Natural killer cell (primary cell): ENCODE measurements at regions not wholly inside any gene's neighbourhood (a gene's known extent, or its start where the extent isn't known, plus 50 kb on each side); places are given as distances from the start of the nearest gene placed in this dataset.

Source experiments
- ATAC-seq, 3 donors: fragments of 150-1000 bp in 2 of 3; fragments of 200-7000 bp in 1 of 3; cut with Tn5 transposase; 1 replicate in 1 of 3; 2 replicates in 2 of 3; pipeline ENCODE4 v1.10.0; 2021; ENCODE audit warnings: mild to moderate bottlenecking in 2 of 3, moderate library complexity in 2 of 3
- DNase-seq, 2 donors: peaks; one replicate each; pipeline versions ENCODE4 v3.0.0 to v3.0.0-alpha.2; 2013 to 2021; ENCODE audit warnings: mixed read lengths in 1 of 2
- H3K27ac ChIP-seq: one replicate; pipeline ENCODE4 v1.5.1; 2013; ENCODE audit warnings: mild to moderate bottlenecking, low read length
- H3K27me3 ChIP-seq: one replicate; pipeline ENCODE4 v1.6.1; 2013; ENCODE audit warnings: low read length; ENCODE audit not compliant: control insufficient read depth, insufficient read depth
- H3K36me3 ChIP-seq: one replicate; pipeline ENCODE4 v1.6.1; 2013; ENCODE audit warnings: low read length; ENCODE audit not compliant: control insufficient read depth, insufficient read depth
- H3K4me1 ChIP-seq: one replicate; pipeline ENCODE4 v1.6.1; 2013; ENCODE audit warnings: low read length; ENCODE audit not compliant: control insufficient read depth, insufficient read depth
- H3K4me3 ChIP-seq: one replicate; pipeline ENCODE4 v1.5.1; 2013; ENCODE audit warnings: low read length
- H3K9me3 ChIP-seq: one replicate; pipeline ENCODE4 v1.6.1; 2013; ENCODE audit warnings: low read length; ENCODE audit not compliant: control insufficient read depth, insufficient read depth
- H3K27ac Mint-ChIP-seq, 2 donors: one replicate each; pipeline ENCODE4 v1.8.0; 2022; ENCODE audit warnings: mild to moderate bottlenecking in 2 of 2, mixed read lengths in 2 of 2, moderate library complexity in 1 of 2
- H3K27me3 Mint-ChIP-seq, 2 donors: one replicate each; pipeline ENCODE4 v1.8.0; 2022; ENCODE audit warnings: low read depth in 2 of 2, mixed read lengths in 2 of 2
- H3K36me3 Mint-ChIP-seq: one replicate; pipeline ENCODE4 v1.8.0; 2022; ENCODE audit warnings: mixed read lengths
- H3K4me1 Mint-ChIP-seq, 2 donors: one replicate each; pipeline ENCODE4 v1.8.0; 2022; ENCODE audit warnings: mixed read lengths in 2 of 2
- H3K4me3 Mint-ChIP-seq: one replicate; pipeline ENCODE4 v1.8.0; 2022; ENCODE audit warnings: mild to moderate bottlenecking, moderate library complexity, mixed read lengths
- H3K9me3 Mint-ChIP-seq, 2 donors: one replicate each; pipeline ENCODE4 v1.8.0; 2022; ENCODE audit warnings: mixed read lengths in 2 of 2
- WGBS: methylation state at CpG from one replicate; pipeline ENCODE4 v1.1.7; 2013; ENCODE audit warnings: missing lambda C conversion rate; ENCODE audit not compliant: insufficient coverage; 5-methylcytosine and 5-hydroxymethylcytosine counted together
- intact Hi-C: fragments of 100-400 bp; cut with micrococcal nuclease; formaldehyde crosslinking; loops from one replicate; pipeline ENCODE4 v1.14.2; 2022
- TF ChIP-seq, protein P1 (sequence below): fragments of 200-600 bp; IDR thresholded peaks from one replicate; pipeline ENCODE4 v1.8.0; 2022; ENCODE audit warnings: antibody characterized with exemption

DNA sequence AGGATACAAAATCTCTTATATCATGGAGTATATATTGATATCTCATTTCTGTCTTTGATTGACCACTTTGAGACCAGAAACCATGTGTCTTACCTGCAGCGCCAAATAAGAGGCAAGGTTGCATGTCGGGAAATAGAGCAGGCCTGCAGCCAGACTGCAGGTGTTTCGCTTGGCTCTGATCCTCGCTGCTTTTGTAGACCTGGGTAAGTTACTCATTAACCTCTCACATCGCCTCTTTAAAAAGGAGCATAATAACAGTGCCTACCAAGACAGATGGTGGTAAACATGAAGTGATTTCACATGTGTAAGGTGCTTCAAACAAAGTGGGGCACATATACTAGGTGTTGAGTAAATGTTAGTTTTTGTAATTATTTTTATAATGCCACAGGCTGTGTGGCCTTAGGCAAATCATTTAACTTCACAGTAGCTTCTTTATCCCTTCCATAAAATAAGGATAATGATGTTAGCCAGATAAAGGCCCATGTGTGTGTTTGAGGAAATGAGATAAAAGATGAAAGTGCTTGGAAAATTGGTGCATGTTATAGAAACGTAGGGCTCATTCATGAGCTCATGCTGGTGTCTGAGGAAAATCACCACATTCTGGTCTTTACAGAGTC, 248.8 kb upstream of the MAP3K7 start:
- no peaks in the 10 kb centered on the region for H3K36me3 ChIP-seq
- H3K27me3 ChIP-seq = no peaks in the 10 kb centered on the region
- intact Hi-C loops = no loop called here
- Mint-ChIP-seq H3K4me3 (no peak overlapping the region), H3K9me3 (peaks cover 2 to 3% of the 10 kb centered on the region in 2 donors), H3K4me1 (no peaks in the 10 kb centered on the region), H3K27ac (no peak overlapping the region), H3K27me3 (no peaks in the 10 kb centered on the region), H3K36me3 (no peaks in the 10 kb centered on the region)
- 91% methylated on average over 5 of the region's 6 CpGs for WGBS
- H3K4me1 ChIP-seq = no peaks in the 10 kb centered on the region
- ATAC-seq (no peak), DNase-seq (no peak)
- no peak overlapping the region for H3K27ac ChIP-seq
- no peaks in the 10 kb centered on the region for H3K9me3 ChIP-seq
- TF ChIP-seq, protein P1, sequence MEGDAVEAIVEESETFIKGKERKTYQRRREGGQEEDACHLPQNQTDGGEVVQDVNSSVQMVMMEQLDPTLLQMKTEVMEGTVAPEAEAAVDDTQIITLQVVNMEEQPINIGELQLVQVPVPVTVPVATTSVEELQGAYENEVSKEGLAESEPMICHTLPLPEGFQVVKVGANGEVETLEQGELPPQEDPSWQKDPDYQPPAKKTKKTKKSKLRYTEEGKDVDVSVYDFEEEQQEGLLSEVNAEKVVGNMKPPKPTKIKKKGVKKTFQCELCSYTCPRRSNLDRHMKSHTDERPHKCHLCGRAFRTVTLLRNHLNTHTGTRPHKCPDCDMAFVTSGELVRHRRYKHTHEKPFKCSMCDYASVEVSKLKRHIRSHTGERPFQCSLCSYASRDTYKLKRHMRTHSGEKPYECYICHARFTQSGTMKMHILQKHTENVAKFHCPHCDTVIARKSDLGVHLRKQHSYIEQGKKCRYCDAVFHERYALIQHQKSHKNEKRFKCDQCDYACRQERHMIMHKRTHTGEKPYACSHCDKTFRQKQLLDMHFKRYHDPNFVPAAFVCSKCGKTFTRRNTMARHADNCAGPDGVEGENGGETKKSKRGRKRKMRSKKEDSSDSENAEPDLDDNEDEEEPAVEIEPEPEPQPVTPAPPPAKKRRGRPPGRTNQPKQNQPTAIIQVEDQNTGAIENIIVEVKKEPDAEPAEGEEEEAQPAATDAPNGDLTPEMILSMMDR = no peak
- no peak overlapping the region for H3K4me3 ChIP-seq

DNA sequence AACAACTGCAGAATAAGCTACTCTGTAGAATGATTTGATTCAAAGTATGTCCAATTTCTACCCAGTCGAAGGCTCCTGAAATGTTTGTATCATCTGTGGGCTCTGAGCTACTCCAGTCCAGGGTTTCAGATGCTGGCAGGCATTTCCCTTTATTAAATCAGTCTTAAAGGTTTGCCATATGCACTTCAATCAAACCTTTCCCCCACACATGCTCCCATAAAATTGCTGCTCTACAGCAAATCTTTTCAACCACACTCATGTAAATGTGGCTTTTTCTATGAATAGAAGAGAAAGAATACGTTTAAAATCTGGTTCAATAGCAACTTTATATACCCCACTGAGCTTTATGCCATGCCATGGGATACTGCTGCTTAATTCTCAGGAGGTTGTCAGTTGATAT, 242.4 kb upstream of the MAP3K7 start:
- Mint-ChIP-seq H3K4me3 (no peak overlapping the region), H3K27me3 (no peaks in the 10 kb centered on the region), H3K27ac (no peak overlapping the region), H3K4me1 (no peaks in the 10 kb centered on the region), H3K36me3 (no peaks in the 10 kb centered on the region), H3K9me3 (no peaks in the 10 kb centered on the region)
- Histone ChIP-seq H3K27me3 (no peaks in the 10 kb centered on the region), H3K4me3 (no peak overlapping the region), H3K9me3 (no peaks in the 10 kb centered on the region), H3K4me1 (no peaks in the 10 kb centered on the region), H3K27ac (no peak overlapping the region), H3K36me3 (no peaks in the 10 kb centered on the region)
- no peak for ATAC-seq
- WGBS = 87% methylated on average over 1 of the region's 2 CpGs
- intact Hi-C loops = no loop called here
- TF ChIP-seq, protein P1 = no peak
- DNase-seq = no peak

DNA sequence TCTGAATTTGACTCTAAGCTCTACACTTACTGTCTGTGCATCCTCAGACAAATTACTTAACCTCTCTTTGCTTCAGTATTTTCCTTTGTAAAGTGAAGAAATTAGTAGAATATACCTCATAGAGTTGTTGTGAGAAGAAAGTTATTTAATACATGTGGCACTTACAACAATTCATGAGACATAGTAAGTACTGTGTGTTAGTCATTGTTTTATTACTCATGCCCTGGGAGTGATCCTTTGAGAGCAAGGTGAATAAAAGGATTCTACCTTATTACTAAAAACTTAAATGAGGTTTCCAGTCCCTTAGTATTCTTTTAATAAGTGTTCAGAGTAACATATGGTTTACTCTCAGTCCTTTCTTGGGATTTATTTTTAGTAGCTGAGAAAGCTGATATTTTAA, 233.6 kb upstream of the MAP3K7 start:
- intact Hi-C loops = no loop called here
- no peak for ATAC-seq
- no peaks in the 10 kb centered on the region for H3K9me3 ChIP-seq
- H3K4me3 ChIP-seq = no peak overlapping the region
- H3K4me1 ChIP-seq = no peaks in the 10 kb centered on the region
- no peaks in the 10 kb centered on the region for H3K27me3 ChIP-seq
- Mint-ChIP-seq H3K4me3 (no peak overlapping the region), H3K9me3 (peaks cover 0 to 3% of the 10 kb centered on the region in 2 donors), H3K27me3 (peaks cover 0 to 2% of the 10 kb centered on the region in 2 donors), H3K4me1 (no peaks in the 10 kb centered on the region), H3K36me3 (no peaks in the 10 kb centered on the region), H3K27ac (no peak overlapping the region)
- DNase-seq = no peak
- TF ChIP-seq, protein P1 = no peak
- H3K27ac ChIP-seq = no peak overlapping the region
- no peaks in the 10 kb centered on the region for H3K36me3 ChIP-seq

DNA sequence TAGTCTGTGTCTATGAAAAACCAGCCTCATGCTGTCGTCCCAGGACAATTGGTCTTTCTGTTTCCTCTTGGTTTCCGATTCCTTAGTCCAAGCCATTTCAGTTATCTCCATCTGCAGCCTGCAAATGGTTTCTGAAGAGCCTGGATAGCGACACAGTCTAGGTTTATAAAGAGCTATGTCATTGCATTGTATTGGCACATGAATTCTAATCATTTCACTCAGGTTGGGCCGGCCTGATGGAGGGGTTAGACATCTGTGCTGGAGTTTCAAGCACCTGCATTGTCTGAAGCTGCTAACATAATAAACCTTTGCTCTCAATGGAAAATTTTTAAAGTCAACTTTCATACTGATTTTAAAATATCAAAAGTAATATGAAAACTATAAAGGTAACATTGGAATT, 232.6 kb upstream of the MAP3K7 start:
- no peak for ATAC-seq
- Mint-ChIP-seq H3K4me1 (no peaks in the 10 kb centered on the region), H3K36me3 (no peaks in the 10 kb centered on the region)

More for the DNA sequence above, 232.6 kb upstream of the MAP3K7 start:
- Histone ChIP-seq H3K4me3 (no peak overlapping the region), H3K27ac (no peak overlapping the region), H3K9me3 (no peaks in the 10 kb centered on the region), H3K36me3 (no peaks in the 10 kb centered on the region), H3K27me3 (no peaks in the 10 kb centered on the region), H3K4me1 (no peaks in the 10 kb centered on the region)
- TF ChIP-seq, protein P1 = no peak
- H3K9me3 Mint-ChIP-seq = peaks cover 0 to 3% of the 10 kb centered on the region in 2 donors
- no peak overlapping the region for H3K27ac Mint-ChIP-seq
- DNase-seq = no peak
- WGBS = 85% methylated on average over 3 of the region's 4 CpGs
- intact Hi-C loops = no loop called here
- no peak overlapping the region for H3K4me3 Mint-ChIP-seq
- peaks cover 0 to 2% of the 10 kb centered on the region in 2 donors for H3K27me3 Mint-ChIP-seq
